HEK293T (cell line): ENCODE measurements at regions not wholly inside any gene's neighbourhood (a gene's known extent, or its start where the extent isn't known, plus 50 kb on each side); places are given as distances from the start of the nearest gene placed in this dataset.

Experiments
- ARNT ChIP-seq: fragments of 450-650 bp; IDR thresholded peaks from 2 replicates; pipeline ENCODE4 v1.6.1; 2017; ENCODE audit warnings: mild to moderate bottlenecking
- BHLHE40 ChIP-seq: fragments of 450-650 bp; IDR thresholded peaks from 2 replicates; pipeline ENCODE4 v1.6.1; 2016; ENCODE audit warnings: mild to moderate bottlenecking, moderate library complexity, borderline replicate concordance
- ELF4 ChIP-seq: fragments of 450-650 bp; IDR thresholded peaks from 2 replicates; pipeline ENCODE4 v1.6.1; 2017; ENCODE audit warnings: antibody characterized with exemption
- FOXA1 ChIP-seq: fragments of 450-650 bp; IDR thresholded peaks from 2 replicates; pipeline ENCODE4 v1.6.1; 2016; ENCODE audit warnings: mild to moderate bottlenecking
- FOXK2 ChIP-seq: fragments of 450-650 bp; IDR thresholded peaks from 2 replicates; pipeline ENCODE4 v1.6.1; 2016; ENCODE audit warnings: mild to moderate bottlenecking
- FOXM1 ChIP-seq: fragments of 450-650 bp; IDR thresholded peaks from 2 replicates; pipeline ENCODE4 v1.6.1; 2017; ENCODE audit warnings: mild to moderate bottlenecking, borderline replicate concordance
- HDGF ChIP-seq: fragments of 450-650 bp; IDR thresholded peaks from 2 replicates; pipeline ENCODE4 v1.6.1; 2017; ENCODE audit warnings: antibody characterized with exemption, borderline replicate concordance
- NFRKB ChIP-seq: fragments of 450-650 bp; IDR thresholded peaks from 2 replicates; pipeline ENCODE4 v1.6.1; 2016; ENCODE audit warnings: mild to moderate bottlenecking, moderate library complexity
- SP1 ChIP-seq: fragments of 450-650 bp; IDR thresholded peaks from 2 replicates; pipeline ENCODE4 v1.6.1; 2017
- TARDBP ChIP-seq: fragments of 450-650 bp; IDR thresholded peaks from 2 replicates; pipeline ENCODE4 v1.6.1; 2016
- TF ChIP-seq, protein P1 (sequence below): fragments of 450-650 bp; IDR thresholded peaks from 2 replicates; pipeline ENCODE4 v1.6.1; 2016

DNA sequence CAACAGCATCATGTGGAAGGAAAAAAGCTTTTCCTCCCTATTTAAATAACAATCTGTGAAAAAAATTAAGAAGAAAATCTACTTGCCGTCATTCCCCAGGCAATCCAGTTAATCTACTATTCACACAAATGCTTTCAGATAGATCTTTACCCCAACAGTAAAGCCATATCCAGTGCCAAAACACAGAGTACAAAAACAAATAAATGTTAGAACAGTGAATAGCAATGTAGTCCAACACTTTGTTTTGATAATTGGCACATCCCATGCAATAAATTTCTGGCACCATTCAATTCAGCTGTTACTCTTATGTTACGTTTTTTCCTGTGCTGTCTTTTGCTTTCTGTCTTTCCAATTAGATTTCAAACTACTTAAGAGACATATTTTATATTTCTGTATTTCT, 2245.5 kb upstream of the WWC1 start:
- TF ChIP-seq FOXK2 = no peak
- no peak for TF ChIP-seq FOXA1
- no peak for TF ChIP-seq TARDBP
- no peak for TF ChIP-seq ELF4
- TF ChIP-seq NFRKB = no peak
- no peak for TF ChIP-seq ARNT
- TF ChIP-seq, protein P1, sequence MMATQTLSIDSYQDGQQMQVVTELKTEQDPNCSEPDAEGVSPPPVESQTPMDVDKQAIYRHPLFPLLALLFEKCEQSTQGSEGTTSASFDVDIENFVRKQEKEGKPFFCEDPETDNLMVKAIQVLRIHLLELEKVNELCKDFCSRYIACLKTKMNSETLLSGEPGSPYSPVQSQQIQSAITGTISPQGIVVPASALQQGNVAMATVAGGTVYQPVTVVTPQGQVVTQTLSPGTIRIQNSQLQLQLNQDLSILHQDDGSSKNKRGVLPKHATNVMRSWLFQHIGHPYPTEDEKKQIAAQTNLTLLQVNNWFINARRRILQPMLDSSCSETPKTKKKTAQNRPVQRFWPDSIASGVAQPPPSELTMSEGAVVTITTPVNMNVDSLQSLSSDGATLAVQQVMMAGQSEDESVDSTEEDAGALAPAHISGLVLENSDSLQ = no peak
- TF ChIP-seq SP1 = no peak
- TF ChIP-seq FOXM1 = no peak
- no peak for TF ChIP-seq HDGF
- no peak for TF ChIP-seq BHLHE40
